OCI-LY7 (cell line): ENCODE measurements at regions not wholly inside any gene's neighbourhood (a gene's known extent, or its start where the extent isn't known, plus 50 kb on each side); places are given as distances from the start of the nearest gene placed in this dataset.
"Not testable (repeated sequence)": the region's sequence is repeated elsewhere in the genome, so short reads cannot be mapped to it uniquely, and the experiment has no call there.

Source experiments
- BruUV-seq: library from RNA; stranded (reverse); fragments of 400-500 nt; replicated peaks from 2 replicates; lab custom pipeline; 2021; lab: Mats Ljungman, UMichigan
- CTCF ChIA-PET: fragments of 300-600 bp; sonication (Branson Sonifier 250); formaldehyde crosslinking; loops from one replicate; lab custom pipeline; 2022; ENCODE audit warnings: antibody characterized with exemption; ENCODE audit not compliant: unreplicated experiment; lab: Charles Lee
- POLR2A ChIA-PET: fragments of 300-600 bp; sonication (Branson Sonifier 250); formaldehyde crosslinking; loops from one replicate; lab custom pipeline; 2022; ENCODE audit warnings: antibody characterized with exemption; lab: Charles Lee
- DNase-seq: peaks from one replicate; pipeline ENCODE4 v3.0.0-alpha.2; 2015; ENCODE audit warnings: low spot score
- H2AFZ ChIP-seq: fragments of 200-600 bp; sonication (generic), shearing (Covaris generic); 2 replicates; pipeline ENCODE4 v1.6.1; 2014; ENCODE audit warnings: mild to moderate bottlenecking, antibody characterized with exemption, low read length, moderate library complexity
- H3K27ac ChIP-seq: fragments of 200-600 bp; sonication (generic); 2 replicates; pipeline ENCODE4 v1.5.1; 2014; ENCODE audit warnings: mixed run types, low read depth, mild to moderate bottlenecking, moderate library complexity, low read length, inconsistent platforms; ENCODE audit not compliant: poor library complexity, severe bottlenecking
- H3K36me3 ChIP-seq: fragments of 200-600 bp; sonication (generic); 2 replicates; pipeline ENCODE4 v1.6.1; 2014; ENCODE audit warnings: mild to moderate bottlenecking, antibody characterized with exemption, low read length, moderate library complexity, mixed read lengths; ENCODE audit not compliant: insufficient read depth
- H3K4me1 ChIP-seq: fragments of 200-600 bp; sonication (generic); 2 replicates; pipeline ENCODE4 v1.5.1; 2014; ENCODE audit warnings: mild to moderate bottlenecking, low read length; ENCODE audit not compliant: insufficient read depth, poor library complexity, severe bottlenecking
- H3K4me2 ChIP-seq: fragments of 200-600 bp; sonication (generic); 2 replicates; pipeline ENCODE4 v1.6.1; 2014; ENCODE audit warnings: mild to moderate bottlenecking, low read length
- H3K4me3 ChIP-seq: fragments of 200-600 bp; sonication (generic); 2 replicates; pipeline ENCODE4 v1.5.1; 2014; ENCODE audit warnings: mild to moderate bottlenecking, low read depth, low read length; ENCODE audit not compliant: poor library complexity, severe bottlenecking
- H3K79me2 ChIP-seq: fragments of 200-600 bp; sonication (generic); 2 replicates; pipeline ENCODE4 v1.6.1; 2016; ENCODE audit warnings: low read depth, mild to moderate bottlenecking, low read length, moderate library complexity, mixed read lengths; ENCODE audit not compliant: insufficient read depth
- H3K9me2 ChIP-seq: fragments of 200-600 bp; sonication (generic); 2 replicates; pipeline ENCODE4 v1.6.1; 2016; ENCODE audit warnings: mild to moderate bottlenecking, low read length, mixed read lengths; ENCODE audit not compliant: insufficient read depth
- H3K9me3 ChIP-seq: fragments of 200-600 bp; sonication (generic); 2 replicates; pipeline ENCODE4 v1.6.1; 2014; ENCODE audit warnings: mild to moderate bottlenecking, mixed run types, low read length, mixed read lengths
- H4K20me1 ChIP-seq: fragments of 200-600 bp; sonication (generic); 2 replicates; pipeline ENCODE4 v1.6.1; 2014; ENCODE audit warnings: mild to moderate bottlenecking, antibody characterized with exemption, low read length, moderate library complexity, mixed read lengths; ENCODE audit not compliant: insufficient read depth
- EZH2phosphoT487 ChIP-seq: fragments of 200-600 bp; sonication (generic); IDR thresholded peaks from 2 replicates; pipeline ENCODE4 v1.6.1; 2018; ENCODE audit warnings: low read depth, borderline replicate concordance, mild to moderate bottlenecking, mixed run types, antibody characterized with exemption, low read length, moderate library complexity, mixed read lengths
- intact Hi-C: fragments of 100-400 bp; cut with micrococcal nuclease; formaldehyde crosslinking; loops from one replicate; pipeline ENCODE4 v1.10.0; 2022; ENCODE audit not compliant: unreplicated experiment
- TF ChIP-seq, protein P1 (sequence below): fragments of 200-600 bp; sonication (generic); conservative IDR thresholded peaks from 2 replicates; pipeline ENCODE4 v1.5.1; 2014; ENCODE audit warnings: mild to moderate bottlenecking, antibody characterized with exemption, low read length, moderate library complexity, mixed read lengths

- POLR2A ChIA-PET, result interaction anchor here (0.6 to 0.7 kb wide), 2 partner anchors 81 to 443 kb away, joined by 3 to 5 read pairs; no protein-coding TSS in a partner anchor
- CTCF ChIA-PET, result no interaction called here
- no peaks in the 10 kb centered on the region for H4K20me1 ChIP-seq
- H3K4me2 ChIP-seq, result no peak overlapping the region
- H3K4me1 ChIP-seq, result no peaks in the 10 kb centered on the region
- DNase-seq, result no peak
- no peaks in the 10 kb centered on the region for H3K79me2 ChIP-seq
- TF ChIP-seq, protein P1, sequence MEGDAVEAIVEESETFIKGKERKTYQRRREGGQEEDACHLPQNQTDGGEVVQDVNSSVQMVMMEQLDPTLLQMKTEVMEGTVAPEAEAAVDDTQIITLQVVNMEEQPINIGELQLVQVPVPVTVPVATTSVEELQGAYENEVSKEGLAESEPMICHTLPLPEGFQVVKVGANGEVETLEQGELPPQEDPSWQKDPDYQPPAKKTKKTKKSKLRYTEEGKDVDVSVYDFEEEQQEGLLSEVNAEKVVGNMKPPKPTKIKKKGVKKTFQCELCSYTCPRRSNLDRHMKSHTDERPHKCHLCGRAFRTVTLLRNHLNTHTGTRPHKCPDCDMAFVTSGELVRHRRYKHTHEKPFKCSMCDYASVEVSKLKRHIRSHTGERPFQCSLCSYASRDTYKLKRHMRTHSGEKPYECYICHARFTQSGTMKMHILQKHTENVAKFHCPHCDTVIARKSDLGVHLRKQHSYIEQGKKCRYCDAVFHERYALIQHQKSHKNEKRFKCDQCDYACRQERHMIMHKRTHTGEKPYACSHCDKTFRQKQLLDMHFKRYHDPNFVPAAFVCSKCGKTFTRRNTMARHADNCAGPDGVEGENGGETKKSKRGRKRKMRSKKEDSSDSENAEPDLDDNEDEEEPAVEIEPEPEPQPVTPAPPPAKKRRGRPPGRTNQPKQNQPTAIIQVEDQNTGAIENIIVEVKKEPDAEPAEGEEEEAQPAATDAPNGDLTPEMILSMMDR, result no peak
- TF ChIP-seq EZH2phosphoT487, result no peak
- no peak overlapping the region for H3K4me3 ChIP-seq
- H3K36me3 ChIP-seq, result no peaks in the 10 kb centered on the region
- no peak overlapping the region for H2AFZ ChIP-seq
- no TSS peak for BruUV-seq
- H3K9me3 ChIP-seq, result no peaks in the 10 kb centered on the region
- intact Hi-C loops, result no loop called here
- no peaks in the 10 kb centered on the region for H3K9me2 ChIP-seq
- H3K27ac ChIP-seq, result no peak overlapping the region
Observed at GRCh38 chr2:105509269-105510086, 110.6 kb upstream of the FHL2 start.

DNA sequence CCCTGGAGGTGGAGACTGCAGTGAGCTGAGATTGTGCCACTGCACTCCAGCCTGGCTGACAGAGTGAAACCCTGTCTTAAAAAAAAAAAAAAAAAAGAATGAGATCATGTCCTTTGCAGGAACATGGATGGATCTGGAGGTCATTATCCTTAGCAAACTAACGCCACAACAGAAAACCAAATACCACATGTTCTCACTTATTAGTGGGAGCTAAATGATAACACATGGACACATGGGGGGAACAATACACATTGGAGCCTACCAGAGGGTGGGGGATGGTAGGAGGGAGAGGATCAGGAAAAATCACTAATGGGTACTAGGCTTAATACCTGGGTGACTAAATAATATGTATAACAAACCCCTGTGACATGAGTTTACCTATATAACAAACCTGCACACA is 108.0 kb upstream of the FHL2 start:
- H2AFZ ChIP-seq, CTCF ChIA-PET, POLR2A ChIA-PET, BruUV-seq, H4K20me1 ChIP-seq, intact Hi-C loops, H3K4me2 ChIP-seq, H3K4me3 ChIP-seq, H3K9me3 ChIP-seq, H3K27ac ChIP-seq, H3K36me3 ChIP-seq, DNase-seq, H3K79me2 ChIP-seq, H3K9me2 ChIP-seq, H3K4me1 ChIP-seq: not testable (repeated sequence)

DNA sequence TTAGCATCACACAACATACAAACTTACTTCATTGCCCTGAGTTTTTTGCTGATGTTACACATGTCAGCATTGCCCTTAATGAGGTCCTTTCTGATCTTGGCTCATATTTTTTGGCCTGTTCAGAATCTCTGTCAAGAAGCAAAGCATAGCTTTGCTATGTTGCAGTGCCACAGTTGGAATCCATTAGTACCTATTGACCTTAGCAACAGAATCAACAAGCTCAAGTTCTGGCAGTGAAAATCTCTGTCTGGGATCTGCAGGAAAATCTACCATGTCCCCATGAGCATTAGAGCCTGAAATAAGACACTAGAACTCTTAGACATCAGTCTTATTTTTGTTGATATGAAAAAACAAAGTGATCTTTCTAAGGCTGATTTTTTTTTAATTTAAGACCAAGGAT is 105.6 kb upstream of the FHL2 start:
- no peaks in the 10 kb centered on the region for H3K9me3 ChIP-seq
- CTCF ChIA-PET, result no interaction called here
- no peaks in the 10 kb centered on the region for H4K20me1 ChIP-seq
- no peak overlapping the region for H3K27ac ChIP-seq
- no peak overlapping the region for H3K4me2 ChIP-seq
- intact Hi-C loops, result no loop called here
- no peak overlapping the region for H3K4me3 ChIP-seq
- no peaks in the 10 kb centered on the region for H3K9me2 ChIP-seq
- no peak for DNase-seq
- POLR2A ChIA-PET, result no interaction called here
- BruUV-seq, result no TSS peak
- H3K79me2 ChIP-seq, result no peaks in the 10 kb centered on the region
- no peaks in the 10 kb centered on the region for H3K4me1 ChIP-seq
- no peak overlapping the region for H2AFZ ChIP-seq
- no peaks in the 10 kb centered on the region for H3K36me3 ChIP-seq
- TF ChIP-seq, protein P1, result no peak
- TF ChIP-seq EZH2phosphoT487, result no peak
